Stomach (tissue), 8 donors: ENCODE measurements at regions not wholly inside any gene's neighbourhood (a gene's known extent, or its start where the extent isn't known, plus 50 kb on each side); places are given as distances from the start of the nearest gene placed in this dataset.

ENCODE experiments used
- DNase-seq, 2 donors: peaks; one replicate each; pipeline versions ENCODE4 v3.0.0 to v3.0.0-alpha.2; 2013 to 2019
- H3K27ac ChIP-seq, 5 donors: fragments of 200-600 bp in 4 of 5; sonication (generic) in 4 of 5; one replicate each; pipeline ENCODE4 v1.5.1; 2013 to 2019; ENCODE audit warnings: mild to moderate bottlenecking in 1 of 5, moderate library complexity in 1 of 5
- H3K27me3 ChIP-seq, 3 donors: fragments of 200-600 bp; sonication (generic); one replicate each; pipeline ENCODE4 v1.5.1; 2017 to 2019; ENCODE audit warnings: mixed run types in 1 of 3
- H3K36me3 ChIP-seq, 4 donors: fragments of 200-600 bp; sonication (generic); 1 replicate in 3 of 4; 2 replicates in 1 of 4; pipeline ENCODE4 v1.5.1; 2016 to 2019
- H3K4me1 ChIP-seq, 4 donors: fragments of 200-600 bp; sonication (generic); one replicate each; pipeline ENCODE4 v1.5.1; 2016 to 2019
- H3K4me3 ChIP-seq, 4 donors: fragments of 200-600 bp; sonication (generic) in 3 of 4; one replicate each; pipeline ENCODE4 v1.5.1; 2016 to 2019; ENCODE audit warnings: mild to moderate bottlenecking in 1 of 4
- H3K9me3 ChIP-seq, 4 donors: fragments of 200-600 bp; sonication (generic); one replicate each; pipeline ENCODE4 v1.5.1; 2016 to 2019
- CTCF ChIP-seq, 7 experiments: fragments of 450-650 bp in 4 of 7; fragments of 200-600 bp in 3 of 7; sonication (generic) in 3 of 7; IDR thresholded peaks; one replicate each; pipeline ENCODE4 v1.5.1; 2016 to 2019; ENCODE audit warnings: antibody characterized with exemption in 7 of 7, control low read depth in 2 of 7, mild to moderate bottlenecking in 1 of 7
- EP300 ChIP-seq: sonication (generic); formaldehyde crosslinking; IDR thresholded peaks from one replicate; pipeline ENCODE4 v1.6.1; 2017; ENCODE audit warnings: antibody characterized with exemption
- POLR2A ChIP-seq, 4 donors: fragments of 450-650 bp; IDR thresholded peaks; one replicate each; pipeline ENCODE4 v1.6.1; 2016; ENCODE audit warnings: antibody characterized with exemption in 4 of 4, control low read depth in 2 of 4, mild to moderate bottlenecking in 1 of 4, moderate library complexity in 1 of 4
- POLR2AphosphoS5 ChIP-seq, 3 donors: sonication (generic); formaldehyde crosslinking; IDR thresholded peaks; one replicate each; pipeline ENCODE4 v1.6.1; 2016; ENCODE audit warnings: antibody characterized with exemption in 3 of 3
- WGBS, 5 donors: extraction: QIAGEN DNeasy Blood & Tissue Kit in 3 of 5; methylation state at CpG; one replicate each; pipeline versions ENCODE4 v1.1.5 to v1.1.7; 2013 to 2018; 5-methylcytosine and 5-hydroxymethylcytosine counted together
- intact Hi-C: fragments of 100-400 bp; cut with DNase I; formaldehyde crosslinking; loops from one replicate; pipeline ENCODE4 v1.15.1; 2023; ENCODE audit warnings: low total_unique reads
- donor health status: healthy with polysubstance abuse.
- donor health status: Bipolar disorder and iron deficiency.
- donor health status: healthy.

GRCh38 chr1:182291584-182292192 lies 99.9 kb downstream of the GLUL start:
- H3K4me3 ChIP-seq, result no peak overlapping the region
- H3K9me3 ChIP-seq, result no peaks in the 10 kb centered on the region
- no peaks in the 10 kb centered on the region for H3K36me3 ChIP-seq
- peak; percentile 55 to 66 for DNase-seq
- no peaks in the 10 kb centered on the region for H3K27me3 ChIP-seq
- 28 to 66% (median 41%) methylated on average over 3 of the region's 3 CpGs for WGBS, 5 donors
- peaks cover 38 to 47% (median 44%) of the 10 kb centered on the region in 4 donors for H3K4me1 ChIP-seq
- peak overlapping the region; percentile 66 to 84 (median 76) for H3K27ac ChIP-seq
- TF ChIP-seq POLR2A (IDR thresholded peaks at IDR 0.05), result no peak
- TF ChIP-seq EP300, result no peak
- no peak for TF ChIP-seq CTCF (IDR thresholded peaks at IDR 0.05)
- TF ChIP-seq POLR2AphosphoS5 (IDR thresholded peaks at IDR 0.05), result no peak
- intact Hi-C loops, result no loop called here

- DNase-seq, result peak in 1 of 2 donors; percentile 53
- TF ChIP-seq POLR2AphosphoS5 (IDR thresholded peaks at IDR 0.05), result peak in 1 of 3 donors; percentile 18
- no peak for TF ChIP-seq EP300
- TF ChIP-seq POLR2A (IDR thresholded peaks at IDR 0.05), result no peak
- TF ChIP-seq CTCF (IDR thresholded peaks at IDR 0.05), result no peak
- Histone ChIP-seq H3K4me3 (no peak overlapping the region), H3K27ac (peak overlapping the region; percentile 66 to 84 (median 76)), H3K36me3 (no peaks in the 10 kb centered on the region), H3K27me3 (no peaks in the 10 kb centered on the region), H3K4me1 (peaks cover 38 to 46% (median 44%) of the 10 kb centered on the region in 4 donors), H3K9me3 (no peaks in the 10 kb centered on the region)
- intact Hi-C loops, result no loop called here
- 78 to 88% (median 87%) methylated on average over 4 of the region's 4 CpGs for WGBS, 5 donors
Measured at GRCh38 chr1:182288749-182289604, 102.6 kb downstream of the GLUL start.

- 67 to 86% (median 80%) methylated on average over 2 of the region's 2 CpGs for WGBS, 5 donors
- intact Hi-C loops, result no loop called here
- no peak for DNase-seq
Measured at GRCh38 chr1:182286761-182287160, 104.8 kb downstream of the GLUL start.

More at GRCh38 chr1:182286761-182287160, 104.8 kb downstream of the GLUL start:
- Histone ChIP-seq H3K27ac (no peak overlapping the region), H3K4me1 (peaks cover 29 to 34% (median 31%) of the 10 kb centered on the region in 4 donors), H3K36me3 (no peaks in the 10 kb centered on the region), H3K27me3 (no peaks in the 10 kb centered on the region), H3K4me3 (no peak overlapping the region), H3K9me3 (no peaks in the 10 kb centered on the region)
- TF ChIP-seq POLR2A (IDR thresholded peaks at IDR 0.05) (no peak), CTCF (IDR thresholded peaks at IDR 0.05) (no peak), EP300 (no peak), POLR2AphosphoS5 (IDR thresholded peaks at IDR 0.05) (no peak)
